Activated T-cell treated with anti-CD3 and anti-CD28 coated beads, Interleukin-2, amount 50 U/mL, for 1 hour (primary cell): ENCODE measurements at regions not wholly inside any gene's neighbourhood (a gene's known extent, or its start where the extent isn't known, plus 50 kb on each side); places are given as distances from the start of the nearest gene placed in this dataset.
"Not testable (repeated sequence)": the region's sequence is repeated elsewhere in the genome, so short reads cannot be mapped to it uniquely, and the experiment has no call there.

Experiments used
- DNase-seq: peaks from one replicate; pipeline ENCODE4 v3.0.0-alpha.2; 2020

GRCh38 chr14:38693423-38693822 is 409.6 kb downstream of the SEC23A start:
- DNase-seq: no peak

- DNase-seq: no peak
Measured at GRCh38 chr14:38669027-38669426, 413.1 kb upstream of the CLEC14A start.

GRCh38 chr14:38663382-38663781 is 407.5 kb upstream of the CLEC14A start:
- no peak for DNase-seq

- no peak for DNase-seq
Measured at GRCh38 chr14:38662781-38663180, 406.9 kb upstream of the CLEC14A start.

GRCh38 chr14:38646391-38646790 is 390.5 kb upstream of the CLEC14A start:
- DNase-seq: no peak

GRCh38 chr14:38634913-38635312 is 379.0 kb upstream of the CLEC14A start:
- DNase-seq: not testable (repeated sequence)

GRCh38 chr14:38629412-38629811 is 373.5 kb upstream of the CLEC14A start:
- DNase-seq: no peak

GRCh38 chr14:38627163-38627562 is 371.3 kb upstream of the CLEC14A start:
- no peak for DNase-seq

GRCh38 chr14:38623661-38624060 is 367.8 kb upstream of the CLEC14A start:
- DNase-seq: no peak

GRCh38 chr14:38618514-38618913 is 362.6 kb upstream of the CLEC14A start:
- DNase-seq: no peak

- DNase-seq: no peak
Measured at GRCh38 chr14:38616959-38617358, 361.1 kb upstream of the CLEC14A start.

GRCh38 chr14:38611928-38612327 is 356.0 kb upstream of the CLEC14A start:
- DNase-seq: no peak

- DNase-seq: no peak
Measured at GRCh38 chr14:38608244-38608643, 352.4 kb upstream of the CLEC14A start.

- DNase-seq: no peak
Measured at GRCh38 chr14:38605193-38606114, 349.6 kb upstream of the CLEC14A start.

GRCh38 chr14:38600572-38600971 is 344.7 kb upstream of the CLEC14A start:
- DNase-seq: not testable (repeated sequence)

- no peak for DNase-seq
Measured at GRCh38 chr14:38593476-38593875, 337.6 kb upstream of the CLEC14A start.

GRCh38 chr14:38592764-38593442 is 337.0 kb upstream of the CLEC14A start:
- no peak for DNase-seq

- no peak for DNase-seq
Measured at GRCh38 chr14:38589747-38590350, 334.0 kb upstream of the CLEC14A start.

GRCh38 chr14:38583471-38583870 is 327.6 kb upstream of the CLEC14A start:
- DNase-seq: no peak

GRCh38 chr14:38578278-38578681 is 322.4 kb upstream of the CLEC14A start:
- no peak for DNase-seq

GRCh38 chr14:38567703-38568102 is 311.8 kb upstream of the CLEC14A start:
- DNase-seq: no peak

- no peak for DNase-seq
Measured at GRCh38 chr14:38561657-38562056, 305.8 kb upstream of the CLEC14A start.

GRCh38 chr14:38559711-38560110 is 303.8 kb upstream of the CLEC14A start:
- no peak for DNase-seq

GRCh38 chr14:38557391-38557790 is 301.5 kb upstream of the CLEC14A start:
- not testable (repeated sequence) for DNase-seq
